Liver (tissue), 3 donors: ENCODE measurements at regions not wholly inside any gene's neighbourhood (a gene's known extent, or its start where the extent isn't known, plus 50 kb on each side); places are given as distances from the start of the nearest gene placed in this dataset.

Experiments used
- CTCF ChIP-seq: fragments of 150-350 bp; IDR thresholded peaks from 2 replicates; pipeline ENCODE4 v1.5.1; 2017; ENCODE audit warnings: improper control_type of control experiment, low read depth, low read length; ENCODE audit not compliant: missing input control
- FOXA1 ChIP-seq: IDR thresholded peaks from 2 replicates; pipeline ENCODE4 v1.6.1; 2016; ENCODE audit warnings: antibody characterized with exemption
- HNF4A ChIP-seq, 2 donors: conservative IDR thresholded peaks; 2 replicates each; pipeline ENCODE4 v1.6.1; 2016; ENCODE audit warnings: antibody characterized with exemption in 2 of 2, mild to moderate bottlenecking in 2 of 2
- donor health status: healthy.
- donor health status: healthy.

GRCh38 chrX:40394302-40394701, 186.5 kb upstream of the ATP6AP2 start:
- no peak for TF ChIP-seq CTCF
- no peak for TF ChIP-seq FOXA1
- no peak for TF ChIP-seq HNF4A (conservative IDR thresholded peaks at IDR 0.05)
